Peyer's patch (tissue), 4 donors: ENCODE measurements at regions not wholly inside any gene's neighbourhood (a gene's known extent, or its start where the extent isn't known, plus 50 kb on each side); places are given as distances from the start of the nearest gene placed in this dataset.

ENCODE experiments used
- DNase-seq, 3 donors: peaks; one replicate each; pipeline ENCODE4 v3.0.0-alpha.2; 2017 to 2019
- H3K27ac ChIP-seq, 4 donors: fragments of 200-600 bp; sonication (generic); one replicate each; pipeline ENCODE4 v1.5.1; 2016 to 2019
- H3K27me3 ChIP-seq, 2 donors: fragments of 200-600 bp; sonication (generic); one replicate each; pipeline ENCODE4 v1.5.1; 2019
- H3K36me3 ChIP-seq, 3 donors: fragments of 200-600 bp; sonication (generic); one replicate each; pipeline ENCODE4 v1.5.1; 2016 to 2019
- H3K4me1 ChIP-seq, 4 donors: fragments of 200-600 bp; sonication (generic); one replicate each; pipeline ENCODE4 v1.5.1; 2016 to 2019
- H3K4me3 ChIP-seq, 4 donors: fragments of 200-600 bp; sonication (generic); 1 replicate in 3 of 4; 2 replicates in 1 of 4; pipeline ENCODE4 v1.5.1; 2016 to 2019; ENCODE audit warnings: mild to moderate bottlenecking in 1 of 4
- H3K9me3 ChIP-seq, 4 donors: fragments of 200-600 bp; sonication (generic); one replicate each; pipeline ENCODE4 v1.5.1; 2016 to 2019; ENCODE audit warnings: mild to moderate bottlenecking in 1 of 4
- CTCF ChIP-seq, 6 experiments: fragments of 450-650 bp in 4 of 6; fragments of 200-600 bp in 2 of 6; sonication (generic) in 1 of 6; IDR thresholded peaks; one replicate each; pipeline ENCODE4 v1.5.1; 2017 to 2019; ENCODE audit warnings: antibody characterized with exemption in 6 of 6, mild to moderate bottlenecking in 3 of 6, moderate library complexity in 1 of 6
- POLR2A ChIP-seq, 2 donors: fragments of 450-650 bp; IDR thresholded peaks; one replicate each; pipeline ENCODE4 v1.5.1; 2017; ENCODE audit warnings: antibody characterized with exemption in 2 of 2, mild to moderate bottlenecking in 2 of 2, moderate library complexity in 2 of 2

- Histone ChIP-seq H3K27me3 (no peaks in the 10 kb centered on the region), H3K27ac (no peak overlapping the region), H3K36me3 (no peaks in the 10 kb centered on the region), H3K4me3 (no peak overlapping the region), H3K4me1 (no peaks in the 10 kb centered on the region), H3K9me3 (no peaks in the 10 kb centered on the region)
- no peak for DNase-seq
- TF ChIP-seq POLR2A (IDR thresholded peaks at IDR 0.05) (no peak), CTCF (IDR thresholded peaks at IDR 0.05) (no peak)
Measured at GRCh38 chr2:207216457-207216856, 50.7 kb upstream of the KLF7 start.

GRCh38 chr2:207217442-207217841 lies 51.7 kb upstream of the KLF7 start:
- H3K27me3 ChIP-seq, result no peaks in the 10 kb centered on the region
- no peaks in the 10 kb centered on the region for H3K9me3 ChIP-seq
- H3K4me1 ChIP-seq, result no peaks in the 10 kb centered on the region
- no peaks in the 10 kb centered on the region for H3K36me3 ChIP-seq
- no peak overlapping the region for H3K27ac ChIP-seq
- DNase-seq, result no peak
- H3K4me3 ChIP-seq, result no peak overlapping the region
- TF ChIP-seq CTCF (IDR thresholded peaks at IDR 0.05) (no peak), POLR2A (IDR thresholded peaks at IDR 0.05) (no peak)

- no peak for DNase-seq
- H3K27ac ChIP-seq, result no peak overlapping the region
- TF ChIP-seq CTCF (IDR thresholded peaks at IDR 0.05), result no peak
- no peak for TF ChIP-seq POLR2A (IDR thresholded peaks at IDR 0.05)
- H3K27me3 ChIP-seq, result no peaks in the 10 kb centered on the region
- H3K36me3 ChIP-seq, result no peaks in the 10 kb centered on the region
- H3K9me3 ChIP-seq, result no peaks in the 10 kb centered on the region
- no peaks in the 10 kb centered on the region for H3K4me1 ChIP-seq
- no peak overlapping the region for H3K4me3 ChIP-seq
Measured at GRCh38 chr2:207219081-207219630, 53.4 kb upstream of the KLF7 start.

- DNase-seq, result no peak
- H3K9me3 ChIP-seq, result no peaks in the 10 kb centered on the region
- no peaks in the 10 kb centered on the region for H3K36me3 ChIP-seq
- H3K4me3 ChIP-seq, result no peak overlapping the region
- H3K27ac ChIP-seq, result no peak overlapping the region
- no peak for TF ChIP-seq POLR2A (IDR thresholded peaks at IDR 0.05)
- TF ChIP-seq CTCF (IDR thresholded peaks at IDR 0.05), result no peak
- H3K27me3 ChIP-seq, result no peaks in the 10 kb centered on the region
- H3K4me1 ChIP-seq, result no peaks in the 10 kb centered on the region
Measured at GRCh38 chr2:207219676-207220501, 54.1 kb upstream of the KLF7 start.

GRCh38 chr2:207221731-207222130 lies 56.0 kb upstream of the KLF7 start:
- no peak for TF ChIP-seq POLR2A (IDR thresholded peaks at IDR 0.05)
- TF ChIP-seq CTCF (IDR thresholded peaks at IDR 0.05), result no peak

More at GRCh38 chr2:207221731-207222130, 56.0 kb upstream of the KLF7 start:
- no peak for DNase-seq
- H3K27me3 ChIP-seq, result no peaks in the 10 kb centered on the region
- no peaks in the 10 kb centered on the region for H3K4me1 ChIP-seq
- no peak overlapping the region for H3K4me3 ChIP-seq
- H3K36me3 ChIP-seq, result no peaks in the 10 kb centered on the region
- H3K9me3 ChIP-seq, result no peaks in the 10 kb centered on the region
- no peak overlapping the region for H3K27ac ChIP-seq
